ENCODE measurements at regions not wholly inside any gene's neighbourhood (a gene's known extent, or its start where the extent isn't known, plus 50 kb on each side); places are given as distances from the start of the nearest gene placed in this dataset.
"Not testable (repeated sequence)": the region's sequence is repeated elsewhere in the genome, so short reads cannot be mapped to it uniquely, and the experiment has no call there.

GRCh38 chr7:93793084-93793697, 97.4 kb downstream of the TFPI2 start:
- TF ChIP-seq ZNF639 (tag by site-specific recombination; IDR thresholded peaks at IDR 0.05); MEIS1 (CRISPR knock-in tag; IDR thresholded peaks at IDR 0.05; ENCODE audit: borderline replicate concordance); ZNF555 (tag by site-specific recombination; conservative IDR thresholded peaks at IDR 0.05); MZF1 (tag by site-specific recombination; IDR thresholded peaks at IDR 0.05; ENCODE audit: borderline replicate concordance); GLIS2 (tag by site-specific recombination; IDR thresholded peaks at IDR 0.05); ZSCAN30 (tag by site-specific recombination; IDR thresholded peaks at IDR 0.05): not testable (repeated sequence)
- TF ChIP-seq, protein P1, sequence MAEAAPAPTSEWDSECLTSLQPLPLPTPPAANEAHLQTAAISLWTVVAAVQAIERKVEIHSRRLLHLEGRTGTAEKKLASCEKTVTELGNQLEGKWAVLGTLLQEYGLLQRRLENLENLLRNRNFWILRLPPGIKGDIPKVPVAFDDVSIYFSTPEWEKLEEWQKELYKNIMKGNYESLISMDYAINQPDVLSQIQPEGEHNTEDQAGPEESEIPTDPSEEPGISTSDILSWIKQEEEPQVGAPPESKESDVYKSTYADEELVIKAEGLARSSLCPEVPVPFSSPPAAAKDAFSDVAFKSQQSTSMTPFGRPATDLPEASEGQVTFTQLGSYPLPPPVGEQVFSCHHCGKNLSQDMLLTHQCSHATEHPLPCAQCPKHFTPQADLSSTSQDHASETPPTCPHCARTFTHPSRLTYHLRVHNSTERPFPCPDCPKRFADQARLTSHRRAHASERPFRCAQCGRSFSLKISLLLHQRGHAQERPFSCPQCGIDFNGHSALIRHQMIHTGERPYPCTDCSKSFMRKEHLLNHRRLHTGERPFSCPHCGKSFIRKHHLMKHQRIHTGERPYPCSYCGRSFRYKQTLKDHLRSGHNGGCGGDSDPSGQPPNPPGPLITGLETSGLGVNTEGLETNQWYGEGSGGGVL (tag by site-specific recombination; IDR thresholded peaks at IDR 0.05), result not testable (repeated sequence)
- TF ChIP-seq, protein P2, sequence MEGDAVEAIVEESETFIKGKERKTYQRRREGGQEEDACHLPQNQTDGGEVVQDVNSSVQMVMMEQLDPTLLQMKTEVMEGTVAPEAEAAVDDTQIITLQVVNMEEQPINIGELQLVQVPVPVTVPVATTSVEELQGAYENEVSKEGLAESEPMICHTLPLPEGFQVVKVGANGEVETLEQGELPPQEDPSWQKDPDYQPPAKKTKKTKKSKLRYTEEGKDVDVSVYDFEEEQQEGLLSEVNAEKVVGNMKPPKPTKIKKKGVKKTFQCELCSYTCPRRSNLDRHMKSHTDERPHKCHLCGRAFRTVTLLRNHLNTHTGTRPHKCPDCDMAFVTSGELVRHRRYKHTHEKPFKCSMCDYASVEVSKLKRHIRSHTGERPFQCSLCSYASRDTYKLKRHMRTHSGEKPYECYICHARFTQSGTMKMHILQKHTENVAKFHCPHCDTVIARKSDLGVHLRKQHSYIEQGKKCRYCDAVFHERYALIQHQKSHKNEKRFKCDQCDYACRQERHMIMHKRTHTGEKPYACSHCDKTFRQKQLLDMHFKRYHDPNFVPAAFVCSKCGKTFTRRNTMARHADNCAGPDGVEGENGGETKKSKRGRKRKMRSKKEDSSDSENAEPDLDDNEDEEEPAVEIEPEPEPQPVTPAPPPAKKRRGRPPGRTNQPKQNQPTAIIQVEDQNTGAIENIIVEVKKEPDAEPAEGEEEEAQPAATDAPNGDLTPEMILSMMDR (tag by site-specific recombination; IDR thresholded peaks at IDR 0.05), result not testable (repeated sequence)
